ENCODE measurements at regions not wholly inside any gene's neighbourhood (a gene's known extent, or its start where the extent isn't known, plus 50 kb on each side); places are given as distances from the start of the nearest gene placed in this dataset.

DNA sequence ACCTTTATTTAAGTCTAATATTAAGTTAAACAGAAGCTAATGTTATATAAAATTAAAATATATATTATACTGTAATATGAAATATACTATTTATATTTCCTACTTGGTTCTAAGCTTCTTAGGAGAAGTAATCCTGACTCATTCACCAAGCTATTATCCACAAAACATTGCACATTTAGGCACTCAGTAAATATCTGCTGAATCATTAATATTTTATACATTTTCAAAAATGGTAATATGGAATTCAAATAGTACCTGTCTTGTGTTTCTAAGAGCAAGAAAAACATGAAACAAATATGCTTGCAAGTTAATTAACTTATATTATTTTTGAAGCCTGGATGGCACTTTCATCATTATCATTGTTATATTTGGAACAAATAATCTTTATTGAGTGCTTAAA lies 153.0 kb upstream of the CNTN4 start:
- no peak overlapping the region for H3K4me3 Mint-ChIP-seq (ENCODE audit: unreplicated experiment)
- Histone ChIP-seq H3K4me1 (no peaks in the 10 kb centered on the region), H3K4me3 (ENCODE audit: low read depth, low read length) (no peak overlapping the region), H3K36me3 (ENCODE audit: control insufficient read depth, insufficient read depth, low read length) (no peaks in the 10 kb centered on the region), H3K9me3 (no peaks in the 10 kb centered on the region), H3K27me3 (replicated peaks; ENCODE audit: control insufficient read depth, insufficient read depth, low read length) (no peaks in the 10 kb centered on the region)
- POLR2A ChIA-PET, result no interaction called here
- TF ChIP-seq, protein P1, sequence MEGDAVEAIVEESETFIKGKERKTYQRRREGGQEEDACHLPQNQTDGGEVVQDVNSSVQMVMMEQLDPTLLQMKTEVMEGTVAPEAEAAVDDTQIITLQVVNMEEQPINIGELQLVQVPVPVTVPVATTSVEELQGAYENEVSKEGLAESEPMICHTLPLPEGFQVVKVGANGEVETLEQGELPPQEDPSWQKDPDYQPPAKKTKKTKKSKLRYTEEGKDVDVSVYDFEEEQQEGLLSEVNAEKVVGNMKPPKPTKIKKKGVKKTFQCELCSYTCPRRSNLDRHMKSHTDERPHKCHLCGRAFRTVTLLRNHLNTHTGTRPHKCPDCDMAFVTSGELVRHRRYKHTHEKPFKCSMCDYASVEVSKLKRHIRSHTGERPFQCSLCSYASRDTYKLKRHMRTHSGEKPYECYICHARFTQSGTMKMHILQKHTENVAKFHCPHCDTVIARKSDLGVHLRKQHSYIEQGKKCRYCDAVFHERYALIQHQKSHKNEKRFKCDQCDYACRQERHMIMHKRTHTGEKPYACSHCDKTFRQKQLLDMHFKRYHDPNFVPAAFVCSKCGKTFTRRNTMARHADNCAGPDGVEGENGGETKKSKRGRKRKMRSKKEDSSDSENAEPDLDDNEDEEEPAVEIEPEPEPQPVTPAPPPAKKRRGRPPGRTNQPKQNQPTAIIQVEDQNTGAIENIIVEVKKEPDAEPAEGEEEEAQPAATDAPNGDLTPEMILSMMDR (IDR thresholded peaks at IDR 0.05; ENCODE audit: insufficient read depth in 1 of 2, low read depth in 1 of 2, low read length in 1 of 2, severe bottlenecking in 1 of 2, unreplicated experiment in 1 of 2), result no peak
- H3K36me3 Mint-ChIP-seq (ENCODE audit: insufficient read depth, unreplicated experiment), result no peaks in the 10 kb centered on the region
- H3K27me3 Mint-ChIP-seq (ENCODE audit: insufficient read depth, unreplicated experiment), result peaks cover 8% of the 10 kb centered on the region
- no peak overlapping the region for H3K27ac Mint-ChIP-seq (ENCODE audit: unreplicated experiment)
- H3K4me1 Mint-ChIP-seq (ENCODE audit: low read depth, unreplicated experiment), result no peaks in the 10 kb centered on the region
- intact Hi-C loops (cut with micrococcal nuclease; ENCODE audit: unreplicated experiment), result no loop called here
- no TSS peak for BruUV-seq (replicated peaks)
- H3K9me3 Mint-ChIP-seq (ENCODE audit: unreplicated experiment), result no peaks in the 10 kb centered on the region
- CTCF ChIA-PET, result no interaction called here
- no peak for DNase-seq

DNA sequence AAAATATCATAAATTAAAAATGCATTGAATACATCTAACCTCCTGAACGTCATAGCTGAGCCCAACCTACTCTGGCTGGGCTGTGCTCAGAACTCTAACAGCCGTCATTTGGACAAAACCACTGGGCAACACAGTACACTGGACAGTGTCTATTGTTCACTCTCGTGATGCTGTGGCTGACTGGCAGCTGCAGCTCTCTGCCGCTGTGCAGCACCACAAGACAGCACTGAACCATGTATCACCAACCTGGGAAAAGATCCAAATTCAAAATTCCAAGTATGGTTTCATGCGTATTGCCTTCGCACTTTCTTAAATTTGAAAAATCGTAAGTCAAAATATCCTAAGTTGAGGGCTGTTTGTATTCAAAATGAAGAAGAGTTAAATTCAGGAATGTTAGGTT lies 145.1 kb upstream of the CNTN4 start:
- Mint-ChIP-seq H3K27ac (ENCODE audit: unreplicated experiment) (no peak overlapping the region), H3K36me3 (ENCODE audit: insufficient read depth, unreplicated experiment) (no peaks in the 10 kb centered on the region), H3K4me3 (ENCODE audit: unreplicated experiment) (no peak overlapping the region), H3K4me1 (ENCODE audit: low read depth, unreplicated experiment) (no peaks in the 10 kb centered on the region), H3K9me3 (ENCODE audit: unreplicated experiment) (no peaks in the 10 kb centered on the region), H3K27me3 (ENCODE audit: insufficient read depth, unreplicated experiment) (peaks cover under 1% of the 10 kb centered on the region)
- ChIA-PET POLR2A (no interaction called here), CTCF (no interaction called here)
- no peaks in the 10 kb centered on the region for H3K9me3 ChIP-seq
- H3K4me1 ChIP-seq, result no peaks in the 10 kb centered on the region
- intact Hi-C loops (cut with micrococcal nuclease; ENCODE audit: unreplicated experiment), result no loop called here
- BruUV-seq (replicated peaks), result no TSS peak
- no peak overlapping the region for H3K4me3 ChIP-seq (ENCODE audit: low read depth, low read length)
- H3K36me3 ChIP-seq (ENCODE audit: control insufficient read depth, insufficient read depth, low read length), result no peaks in the 10 kb centered on the region
- TF ChIP-seq, protein P1 (IDR thresholded peaks at IDR 0.05; ENCODE audit: insufficient read depth in 1 of 2, low read depth in 1 of 2, low read length in 1 of 2, severe bottlenecking in 1 of 2, unreplicated experiment in 1 of 2), result no peak
- no peaks in the 10 kb centered on the region for H3K27me3 ChIP-seq (replicated peaks; ENCODE audit: control insufficient read depth, insufficient read depth, low read length)
- DNase-seq, result no peak

DNA sequence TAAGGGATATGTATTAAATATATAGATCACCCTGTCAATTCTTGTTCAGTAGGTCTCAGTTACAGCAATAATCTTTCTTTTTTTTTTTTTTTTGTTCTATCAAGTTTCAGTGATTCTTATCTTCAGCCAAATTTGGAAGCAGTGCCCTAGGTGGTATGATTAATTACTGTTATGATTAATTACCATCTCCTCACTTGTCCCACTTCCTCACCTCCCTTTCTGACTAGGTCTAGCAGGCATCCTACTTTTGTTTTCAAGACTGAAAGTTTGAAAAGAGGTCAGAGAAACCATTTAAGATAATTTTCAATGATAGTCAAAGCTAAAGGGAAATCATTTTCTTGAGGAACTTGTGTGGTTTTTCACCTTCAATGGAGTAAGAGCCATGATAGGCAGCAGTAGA lies 144.0 kb upstream of the CNTN4 start:
- H3K9me3 Mint-ChIP-seq (ENCODE audit: unreplicated experiment), result no peaks in the 10 kb centered on the region
- CTCF ChIA-PET, result no interaction called here
- DNase-seq, result no peak
- H3K36me3 ChIP-seq (ENCODE audit: control insufficient read depth, insufficient read depth, low read length), result no peaks in the 10 kb centered on the region
- intact Hi-C loops (cut with micrococcal nuclease; ENCODE audit: unreplicated experiment), result no loop called here
- H3K9me3 ChIP-seq, result no peaks in the 10 kb centered on the region
- POLR2A ChIA-PET, result no interaction called here
- peaks cover 5% of the 10 kb centered on the region for H3K27me3 Mint-ChIP-seq (ENCODE audit: insufficient read depth, unreplicated experiment)
- TF ChIP-seq, protein P1 (IDR thresholded peaks at IDR 0.05; ENCODE audit: insufficient read depth in 1 of 2, low read depth in 1 of 2, low read length in 1 of 2, severe bottlenecking in 1 of 2, unreplicated experiment in 1 of 2), result no peak
- H3K27ac Mint-ChIP-seq (ENCODE audit: unreplicated experiment), result no peak overlapping the region
- H3K4me1 Mint-ChIP-seq (ENCODE audit: low read depth, unreplicated experiment), result no peaks in the 10 kb centered on the region
- H3K4me3 ChIP-seq (ENCODE audit: low read depth, low read length), result no peak overlapping the region
- no TSS peak for BruUV-seq (replicated peaks)
- no peaks in the 10 kb centered on the region for H3K36me3 Mint-ChIP-seq (ENCODE audit: insufficient read depth, unreplicated experiment)
- no peaks in the 10 kb centered on the region for H3K27me3 ChIP-seq (replicated peaks; ENCODE audit: control insufficient read depth, insufficient read depth, low read length)
- no peaks in the 10 kb centered on the region for H3K4me1 ChIP-seq
- no peak overlapping the region for H3K4me3 Mint-ChIP-seq (ENCODE audit: unreplicated experiment)
